Activated naive CD4-positive, alpha-beta T cell treated with anti-CD3 and anti-CD28 coated beads for 36 hours (primary cell): ENCODE measurements at regions not wholly inside any gene's neighbourhood (a gene's known extent, or its start where the extent isn't known, plus 50 kb on each side); places are given as distances from the start of the nearest gene placed in this dataset.
A peak's percentile ranks its signal among the peaks of the same experiment; 100 is the strongest.
"Not testable (repeated sequence)": the region's sequence is repeated elsewhere in the genome, so short reads cannot be mapped to it uniquely, and the experiment has no call there.

Source experiments
- CTCF ChIA-PET: fragments of 350-600 bp; sonication (Branson Sonifier 250); formaldehyde crosslinking; loops from one replicate; lab custom pipeline; 2021; ENCODE audit warnings: antibody characterized with exemption; lab: Charles Lee
- DNase-seq: peaks from one replicate; pipeline ENCODE4 v3.0.0-alpha.2; 2020
- H3K27ac Mint-ChIP-seq: one replicate; pipeline ENCODE4 v1.8.0; 2021; ENCODE audit warnings: mild to moderate bottlenecking, mixed read lengths
- H3K27me3 Mint-ChIP-seq: one replicate; pipeline ENCODE4 v1.8.0; 2021; ENCODE audit warnings: low read depth, mixed read lengths
- H3K36me3 Mint-ChIP-seq: one replicate; pipeline ENCODE4 v1.8.0; 2021; ENCODE audit warnings: low read depth, mixed read lengths
- H3K4me1 Mint-ChIP-seq: one replicate; pipeline ENCODE4 v1.8.0; 2021; ENCODE audit warnings: low read depth, mixed read lengths
- H3K4me3 Mint-ChIP-seq: one replicate; pipeline ENCODE4 v1.8.0; 2021; ENCODE audit warnings: mild to moderate bottlenecking, moderate library complexity, mixed read lengths
- H3K9me3 Mint-ChIP-seq: one replicate; pipeline ENCODE4 v1.8.0; 2021; ENCODE audit warnings: mixed read lengths
- intact Hi-C: fragments of 100-400 bp; cut with micrococcal nuclease; formaldehyde crosslinking; loops from one replicate; pipeline ENCODE4 v1.15.1; 2023

- CTCF ChIA-PET = not testable (repeated sequence)
Measured at GRCh38 chr4:131750469-131750868, 1398.6 kb upstream of the PCDH10 start.

DNA sequence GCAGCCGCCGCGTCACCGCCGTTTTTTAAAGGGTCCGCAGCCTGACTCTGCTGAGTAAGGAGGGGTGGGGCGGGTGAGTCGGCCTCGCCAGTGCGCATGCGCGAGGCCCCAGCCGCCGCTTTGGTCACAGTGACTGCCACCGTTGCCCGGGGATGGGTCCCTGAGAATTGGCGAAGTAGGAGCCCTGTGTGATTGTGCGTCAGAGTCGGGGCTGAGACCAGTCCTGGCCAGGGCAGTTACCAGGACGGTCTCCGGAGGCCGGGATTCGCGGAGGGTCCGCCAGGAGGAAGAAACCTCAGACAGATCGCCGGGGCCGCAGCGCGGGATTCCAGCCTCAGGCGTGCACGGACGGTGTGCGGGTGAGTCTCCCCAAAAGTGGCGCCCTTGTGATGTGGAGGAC lies 1386.9 kb upstream of the PCDH10 start:
- intact Hi-C loops, H3K4me3 Mint-ChIP-seq, H3K27ac Mint-ChIP-seq, H3K9me3 Mint-ChIP-seq, H3K27me3 Mint-ChIP-seq, DNase-seq, H3K36me3 Mint-ChIP-seq, CTCF ChIA-PET, H3K4me1 Mint-ChIP-seq: not testable (repeated sequence)

More at GRCh38 chr4:131750469-131750868, 1398.6 kb upstream of the PCDH10 start:
- H3K9me3 Mint-ChIP-seq, H3K27me3 Mint-ChIP-seq, H3K27ac Mint-ChIP-seq, H3K36me3 Mint-ChIP-seq, H3K4me1 Mint-ChIP-seq, H3K4me3 Mint-ChIP-seq, intact Hi-C loops: not testable (repeated sequence)
- peak; percentile 18 for DNase-seq

DNA sequence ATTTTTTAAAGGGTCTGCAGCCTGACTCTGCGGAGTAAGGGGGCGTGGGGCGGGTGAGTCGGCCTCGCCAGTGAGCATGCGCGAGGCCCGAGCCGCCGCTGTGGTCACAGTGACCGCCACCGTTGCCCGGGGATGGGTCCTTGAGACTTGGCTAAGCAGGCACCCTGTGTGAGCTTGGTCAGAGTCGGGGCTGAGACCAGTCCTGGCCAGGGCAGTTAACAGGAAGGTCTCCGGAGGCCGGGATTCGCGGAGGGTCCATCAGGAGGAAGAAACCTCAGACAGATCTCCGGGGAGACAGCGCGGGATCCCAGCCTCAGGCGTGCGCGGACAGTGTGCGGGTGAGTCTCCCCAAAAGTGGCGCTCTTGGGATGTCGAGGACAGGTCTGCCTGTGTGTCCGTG lies 1384.4 kb upstream of the PCDH10 start:
- intact Hi-C loops = no loop called here
- no peaks in the 10 kb centered on the region for H3K9me3 Mint-ChIP-seq
- no peak overlapping the region for H3K27ac Mint-ChIP-seq
- CTCF ChIA-PET = no interaction called here
- H3K4me1 Mint-ChIP-seq = no peaks in the 10 kb centered on the region
- no peak for DNase-seq
- H3K4me3 Mint-ChIP-seq = no peak overlapping the region
- no peaks in the 10 kb centered on the region for H3K27me3 Mint-ChIP-seq
- no peaks in the 10 kb centered on the region for H3K36me3 Mint-ChIP-seq

DNA sequence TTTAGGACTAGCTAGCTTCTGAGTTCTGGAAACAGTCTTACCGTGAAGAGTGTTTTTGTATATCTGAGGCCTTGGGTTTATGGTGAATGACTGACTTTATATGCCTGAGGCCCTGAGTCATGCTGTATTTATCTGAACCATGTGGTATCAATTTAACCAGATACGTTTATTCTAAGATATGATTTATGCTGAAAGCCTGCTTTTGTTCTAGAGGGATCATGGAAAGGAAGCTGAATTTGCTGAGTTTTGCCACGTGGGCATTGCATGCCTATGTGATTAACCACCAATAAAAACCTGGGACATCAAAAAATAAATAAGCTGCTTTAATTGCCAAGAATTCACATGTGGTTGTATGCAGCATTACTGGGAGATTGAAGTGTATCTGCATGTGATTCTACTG lies 1374.7 kb upstream of the PCDH10 start:
- H3K4me1 Mint-ChIP-seq, DNase-seq, H3K4me3 Mint-ChIP-seq, H3K27me3 Mint-ChIP-seq, H3K27ac Mint-ChIP-seq, intact Hi-C loops, H3K36me3 Mint-ChIP-seq, CTCF ChIA-PET, H3K9me3 Mint-ChIP-seq: not testable (repeated sequence)

DNA sequence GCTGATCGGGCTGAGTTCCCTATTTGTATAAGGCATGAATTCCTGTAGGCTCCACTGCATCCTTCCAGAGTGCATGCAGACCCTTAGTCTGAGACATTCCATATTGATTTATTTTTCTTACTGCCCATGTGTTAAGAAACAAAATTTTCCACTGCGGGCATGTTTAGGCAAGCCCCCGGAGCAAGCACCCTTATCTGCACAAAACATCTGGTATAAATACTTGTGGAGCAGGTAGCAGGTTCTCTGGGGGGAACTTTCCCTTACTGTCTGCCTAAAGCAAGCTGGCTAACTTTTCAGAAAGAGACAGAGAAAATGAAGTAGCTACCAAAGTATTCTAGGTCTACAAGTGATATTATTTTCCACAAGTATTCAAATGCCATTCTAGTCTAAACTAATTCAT lies 1338.5 kb upstream of the PCDH10 start:
- H3K4me1 Mint-ChIP-seq, H3K36me3 Mint-ChIP-seq, H3K27ac Mint-ChIP-seq, H3K27me3 Mint-ChIP-seq, H3K4me3 Mint-ChIP-seq, DNase-seq, H3K9me3 Mint-ChIP-seq, intact Hi-C loops, CTCF ChIA-PET: not testable (repeated sequence)
